IPS-NIHi7 (cell line): ENCODE measurements at regions not wholly inside any gene's neighbourhood (a gene's known extent, or its start where the extent isn't known, plus 50 kb on each side); places are given as distances from the start of the nearest gene placed in this dataset.

ENCODE experiments used
- DNase-seq: peaks from one replicate; pipeline ENCODE4 v3.0.0; 2012; ENCODE audit warnings: mixed read lengths; ENCODE audit errors: extremely low spot score

- DNase-seq, result no peak
These were observed 65.5 kb downstream of the ANKRD60 start for GRCh38 chr20:58162986-58163385.

DNA sequence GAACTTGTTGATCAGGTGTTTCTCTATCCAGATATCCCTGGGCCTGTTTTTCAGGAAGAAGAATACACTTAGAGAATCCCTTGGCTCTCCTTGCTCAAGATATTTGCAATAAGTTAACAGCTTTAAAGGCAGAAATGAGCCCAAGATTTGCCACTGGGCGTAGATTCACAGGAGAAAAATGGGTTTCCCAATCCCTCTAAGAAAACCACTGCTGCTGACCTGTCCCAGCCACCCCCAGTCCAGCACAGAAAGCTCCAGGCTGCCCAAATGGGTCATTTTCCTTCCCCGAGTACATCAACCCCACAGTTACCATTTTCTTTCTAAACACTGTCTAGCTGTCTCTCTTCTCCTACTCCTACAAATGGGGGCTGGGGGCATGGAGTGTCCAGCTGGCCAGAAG is 67.3 kb downstream of the ANKRD60 start:
- no peak for DNase-seq

DNA sequence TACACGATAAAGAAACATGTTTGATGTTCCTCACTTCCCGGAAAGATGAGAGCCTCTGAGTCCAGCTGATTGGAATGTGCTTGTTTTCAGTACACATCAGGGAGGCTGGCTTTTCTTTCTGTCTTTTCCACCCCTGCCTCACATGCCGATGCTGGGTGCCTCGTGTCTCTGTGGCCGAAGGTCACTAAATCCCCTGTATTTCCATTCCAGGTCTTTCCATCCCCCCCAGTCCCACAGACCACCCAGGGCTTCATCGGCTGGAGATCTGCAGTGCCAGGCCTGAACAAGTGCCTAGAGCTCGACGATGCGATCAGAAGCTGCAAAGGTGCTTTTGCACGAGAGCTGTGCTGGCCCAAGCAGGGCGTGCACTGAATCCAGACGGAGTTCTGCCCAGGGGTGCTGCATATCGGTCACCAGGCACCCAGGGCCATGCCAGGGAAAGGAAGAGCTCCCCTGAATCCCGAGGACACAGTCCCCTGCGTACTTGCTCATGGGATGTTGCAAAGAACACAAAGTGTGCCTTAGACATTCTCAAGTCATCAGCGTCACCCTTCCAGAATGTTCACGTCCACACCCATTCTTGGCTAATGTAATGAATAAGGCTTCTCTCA is 67.9 kb downstream of the ANKRD60 start:
- no peak for DNase-seq

DNA sequence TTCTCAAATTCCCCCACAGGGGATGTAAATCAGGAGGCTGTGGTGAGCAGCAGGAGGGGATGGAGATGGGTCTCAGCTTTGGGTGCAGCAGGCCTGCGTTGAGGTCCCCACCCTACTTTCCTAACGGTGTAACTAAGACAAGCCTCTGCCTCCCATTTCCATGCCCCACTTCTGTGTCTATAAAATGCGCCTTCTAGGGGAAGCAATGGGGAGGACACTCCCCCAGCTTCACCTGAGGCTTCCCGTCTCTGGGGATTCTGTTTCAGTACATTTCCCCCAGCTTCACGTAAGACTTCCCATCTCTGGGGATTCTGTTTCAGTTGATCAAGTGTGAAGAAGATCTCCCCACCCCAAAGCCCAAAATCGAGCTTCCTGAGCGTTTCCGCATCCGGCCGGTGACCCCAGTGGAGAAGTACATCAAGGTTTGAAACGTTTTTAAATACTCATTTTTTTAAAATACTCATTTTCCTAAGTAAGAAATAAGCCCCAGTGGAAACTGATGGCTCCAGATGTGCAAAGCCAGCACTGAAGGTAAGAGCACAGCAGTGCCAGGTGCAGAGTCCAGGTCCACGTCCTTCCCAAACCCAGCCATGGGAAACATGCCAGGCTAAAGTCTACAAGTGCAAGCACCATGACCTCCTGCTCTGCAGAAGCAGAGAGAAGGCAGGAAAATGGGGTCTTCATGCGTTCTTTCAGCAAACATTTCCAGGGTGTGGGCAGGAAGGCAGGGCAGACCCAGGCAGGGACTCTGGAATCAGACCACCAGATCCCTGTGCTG is 73.1 kb downstream of the ANKRD60 start:
- DNase-seq, result no peak

DNA sequence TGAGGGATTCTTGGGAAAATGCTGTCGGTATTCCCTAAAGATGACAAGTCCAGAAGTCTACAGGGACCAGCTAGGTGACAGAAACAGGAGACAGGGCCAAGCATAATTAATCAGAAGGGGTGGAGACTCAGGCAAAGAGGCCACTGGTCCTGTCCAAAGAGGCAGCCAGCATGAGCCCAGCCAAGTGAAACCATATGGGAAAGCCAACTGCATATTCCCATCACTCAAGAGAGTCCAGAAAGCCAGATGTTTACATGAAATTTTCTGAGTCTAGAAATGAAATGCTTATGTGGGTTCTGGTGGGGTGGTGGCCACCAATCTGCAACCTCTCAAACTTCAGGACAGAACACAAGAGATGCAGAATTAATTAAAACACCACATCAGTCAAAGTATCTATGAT is 74.3 kb downstream of the ANKRD60 start:
- no peak for DNase-seq

GRCh38 chr20:58153121-58153520 is 75.3 kb downstream of the ANKRD60 start:
- DNase-seq, result no peak

- DNase-seq, result peak; percentile 91
These were observed 77.7 kb downstream of the ANKRD60 start for GRCh38 chr20:58150772-58151171.

DNA sequence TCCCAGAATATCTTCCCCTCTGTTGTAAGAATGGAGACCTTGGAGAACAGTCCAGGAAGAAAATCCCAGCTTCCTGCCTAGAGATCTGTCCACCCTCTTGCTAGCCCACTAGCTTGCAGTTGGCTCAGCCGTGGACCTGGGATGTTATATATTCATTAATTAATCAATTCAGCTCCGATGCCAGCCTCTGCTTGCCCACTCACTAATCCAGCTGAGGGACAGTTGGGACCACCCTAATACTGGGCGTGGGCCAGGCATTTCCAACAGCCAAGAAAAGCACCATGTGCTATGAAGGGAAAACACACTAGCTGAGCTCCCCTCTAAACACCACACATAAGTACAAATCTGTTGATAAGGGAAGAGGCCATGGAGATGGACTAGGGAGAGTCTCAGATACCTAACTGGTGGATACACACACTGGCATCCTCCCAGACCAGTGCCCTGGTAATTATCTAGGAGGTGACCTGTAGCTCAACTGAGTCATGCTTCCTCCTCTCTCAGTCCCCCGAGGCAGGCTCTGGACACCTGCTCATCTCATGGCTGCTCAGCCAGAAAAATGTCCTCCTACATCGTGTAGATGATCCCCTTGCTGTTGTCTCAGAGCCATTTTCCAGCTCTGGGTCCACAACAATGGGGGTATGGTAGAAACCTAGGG is 78.9 kb downstream of the ANKRD60 start:
- DNase-seq, result no peak

GRCh38 chr20:58148891-58149290 is 79.6 kb downstream of the ANKRD60 start:
- no peak for DNase-seq

DNA sequence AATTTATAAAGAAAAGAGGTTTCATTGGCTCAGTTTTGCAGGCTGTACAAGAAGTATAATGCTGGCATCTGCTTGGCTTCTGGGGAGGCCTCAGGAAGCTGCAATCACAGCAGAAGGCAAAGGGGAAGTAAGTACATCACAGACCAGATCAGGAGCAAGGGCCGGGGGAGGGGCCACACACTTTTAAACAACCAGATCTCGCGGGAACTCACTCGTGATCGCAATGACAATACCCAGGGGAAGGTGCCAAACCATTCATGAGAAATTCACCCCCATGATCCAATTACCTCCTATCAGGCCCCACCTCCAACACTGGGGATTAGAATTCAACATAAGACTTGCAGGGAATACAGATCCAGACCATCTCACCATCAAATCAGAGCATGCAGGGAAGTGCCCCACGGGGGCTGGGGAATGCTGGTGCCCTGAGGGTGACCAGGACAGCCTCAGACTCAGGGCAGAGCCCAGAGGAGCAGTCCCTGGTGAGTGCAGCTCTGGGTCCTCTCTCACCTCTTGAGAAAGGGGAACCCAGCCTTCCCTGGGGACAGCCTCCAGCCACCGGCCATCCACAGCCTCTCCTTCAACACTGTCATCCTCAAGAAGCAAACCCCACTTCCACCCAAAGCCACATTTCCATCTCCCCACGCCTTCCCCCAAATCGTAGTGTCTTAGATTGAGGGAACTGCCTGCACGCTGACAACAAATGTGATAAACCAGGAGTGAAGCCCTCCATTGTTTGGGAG is 80.7 kb downstream of the ANKRD60 start:
- DNase-seq, result no peak

GRCh38 chr20:58146746-58147140 is 81.7 kb downstream of the ANKRD60 start:
- no peak for DNase-seq

GRCh38 chr20:58146081-58146745 is 82.2 kb downstream of the ANKRD60 start:
- DNase-seq, result no peak

- no peak for DNase-seq
These were observed 82.9 kb downstream of the ANKRD60 start for GRCh38 chr20:58145506-58146080.

DNA sequence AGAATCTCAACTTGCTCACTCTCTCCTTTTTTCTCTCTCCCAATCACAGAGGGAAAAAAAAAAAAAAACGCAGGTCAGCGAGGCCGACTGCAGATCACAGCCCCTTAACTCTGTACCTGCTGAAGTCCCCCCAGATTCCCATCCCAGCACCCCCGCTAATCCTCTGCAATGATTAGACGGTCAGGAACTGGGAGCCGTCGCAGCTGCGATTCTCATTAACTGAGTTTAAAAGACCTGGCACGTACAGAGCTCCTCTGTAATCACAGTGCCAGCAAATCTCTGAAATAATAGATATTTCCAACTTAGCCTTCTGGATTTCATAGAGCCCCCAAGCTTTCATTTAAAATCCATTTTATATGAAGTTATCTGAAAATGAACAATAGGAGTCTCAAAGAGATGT is 84.4 kb downstream of the ANKRD60 start:
- DNase-seq, result no peak

GRCh38 chr20:58143531-58143930 is 84.9 kb downstream of the ANKRD60 start:
- DNase-seq, result no peak

DNA sequence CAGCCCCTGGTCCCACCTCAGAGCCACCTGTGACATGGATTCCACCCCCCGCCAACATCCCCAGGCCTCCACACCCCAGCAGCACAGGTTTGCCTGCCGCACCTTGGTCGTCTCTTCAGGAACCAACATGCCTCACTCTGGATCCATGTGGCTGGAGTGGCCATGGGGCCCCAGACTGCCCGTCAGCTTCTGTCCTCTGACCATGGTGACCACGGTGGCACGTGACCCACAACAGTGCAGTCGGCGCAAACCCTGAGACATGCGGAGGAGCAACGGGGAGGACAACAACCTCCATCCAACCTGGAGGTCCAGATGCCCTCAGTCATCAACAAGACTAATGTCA is 85.6 kb downstream of the ANKRD60 start:
- DNase-seq, result no peak

- no peak for DNase-seq
These were observed 86.2 kb downstream of the ANKRD60 start for GRCh38 chr20:58141971-58142842.

DNA sequence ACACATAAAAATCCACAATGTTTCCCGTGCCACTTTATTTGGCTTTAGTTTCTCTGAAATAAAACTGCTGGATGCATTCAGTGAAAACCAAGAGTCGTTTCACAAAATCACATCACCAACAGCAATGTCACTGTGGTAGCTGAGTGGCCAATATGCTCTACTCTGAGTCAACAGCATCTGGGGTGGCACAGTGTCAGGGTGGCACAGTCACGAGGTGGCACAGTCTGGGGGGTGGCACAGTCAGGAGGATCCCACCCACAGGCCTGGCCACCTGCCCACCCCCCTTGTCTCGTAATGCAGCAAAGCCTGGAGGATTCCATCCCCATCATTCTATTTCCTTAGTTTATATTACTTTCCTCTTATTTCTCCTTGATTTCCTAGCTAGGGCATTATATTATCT is 87.0 kb downstream of the ANKRD60 start:
- DNase-seq, result no peak

- no peak for DNase-seq
These were observed 87.5 kb downstream of the ANKRD60 start for GRCh38 chr20:58140787-58141425.
